HG02610 (cell line): ENCODE measurements at regions not wholly inside any gene's neighbourhood (a gene's known extent, or its start where the extent isn't known, plus 50 kb on each side); places are given as distances from the start of the nearest gene placed in this dataset.
"Not testable (repeated sequence)": the region's sequence is repeated elsewhere in the genome, so short reads cannot be mapped to it uniquely, and the experiment has no call there.

Experiments
- ATAC-seq: cut with Tn5 transposase; IDR thresholded peaks from one replicate; pipeline ENCODE4 v1.9.1; 2021; ENCODE audit warnings: mild to moderate bottlenecking, moderate library complexity; ENCODE audit not compliant: unreplicated experiment

GRCh38 chr10:63077800-63078199, 55.3 kb upstream of the NRBF2 start:
- no peak for ATAC-seq

DNA sequence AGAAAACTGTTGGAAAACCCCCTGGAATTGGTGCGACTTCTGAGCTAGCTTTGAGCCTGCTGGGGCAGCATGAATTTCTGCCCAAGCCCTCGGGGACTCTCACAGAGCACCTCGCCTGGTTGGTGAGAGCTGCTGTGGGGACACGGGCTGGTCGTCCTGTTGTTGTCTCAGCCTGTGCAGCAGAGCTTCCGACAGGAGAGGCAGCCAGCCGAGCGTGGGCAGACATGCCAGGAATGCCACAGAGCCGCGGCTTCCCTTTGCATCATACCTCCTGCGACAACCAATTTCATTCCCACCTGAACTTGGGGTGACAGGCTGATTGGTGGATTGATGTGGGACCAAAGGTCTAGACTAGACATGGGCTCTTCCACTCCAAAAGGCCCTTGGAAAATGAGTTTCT, 60.2 kb upstream of the NRBF2 start:
- no peak for ATAC-seq

DNA sequence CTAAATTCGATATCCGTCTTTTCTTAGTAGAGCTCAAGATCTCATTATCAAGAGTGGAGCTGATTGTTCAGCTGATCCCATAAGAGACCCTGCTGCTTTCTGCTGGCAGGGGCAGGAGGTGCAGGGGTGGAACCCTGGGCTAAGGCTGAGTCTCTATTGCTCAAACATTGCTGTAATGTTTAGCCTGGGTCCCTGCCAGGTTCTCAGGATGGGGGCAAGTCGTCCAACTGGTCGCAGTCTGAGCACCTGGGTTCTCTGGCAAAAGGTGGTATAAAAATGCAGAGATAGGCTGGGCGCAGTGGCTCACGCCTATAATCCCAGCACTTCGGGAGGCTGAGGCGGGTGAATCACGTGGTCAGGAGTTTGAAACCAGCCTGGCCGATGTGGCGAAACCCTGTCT, 62.0 kb upstream of the NRBF2 start:
- no peak for ATAC-seq

DNA sequence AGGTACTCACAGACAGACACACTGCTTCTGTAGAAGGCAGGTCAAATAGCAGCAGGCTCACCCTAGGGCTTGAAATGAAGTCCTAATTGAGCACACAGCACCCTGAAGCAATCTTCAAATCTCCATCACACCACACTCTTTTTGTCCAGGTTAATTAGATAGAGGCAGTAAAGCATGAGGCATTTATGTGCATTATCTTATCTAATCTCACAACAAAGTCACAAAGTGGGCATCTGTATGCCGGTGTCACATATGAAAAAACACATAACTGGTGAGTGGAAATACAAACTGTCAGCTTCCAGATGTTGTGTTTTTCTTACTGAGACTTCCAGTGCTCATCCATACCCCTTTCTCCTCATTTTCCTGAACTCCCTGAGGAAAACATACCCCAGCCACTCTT, 63.8 kb upstream of the NRBF2 start:
- no peak for ATAC-seq

DNA sequence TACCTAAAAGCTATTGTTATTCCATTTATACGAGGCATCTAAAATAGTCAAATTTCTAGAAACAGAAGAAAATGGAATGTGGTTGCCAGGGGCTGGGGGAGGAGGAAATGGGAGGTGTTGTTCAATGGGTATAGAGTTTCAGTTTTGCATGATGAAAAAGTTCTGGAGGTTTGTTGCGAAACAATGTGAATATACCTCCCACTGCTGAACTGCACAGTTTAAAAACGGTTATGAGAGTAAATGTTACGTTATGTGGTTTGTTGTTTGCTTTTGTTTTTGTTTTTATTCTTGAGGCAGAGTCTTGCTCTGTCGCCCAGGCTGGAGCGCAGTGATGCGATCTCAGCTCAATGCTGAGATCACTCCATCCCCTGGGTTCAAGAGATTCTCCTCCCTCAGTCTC, 64.9 kb upstream of the NRBF2 start:
- ATAC-seq, result peak; percentile 53

DNA sequence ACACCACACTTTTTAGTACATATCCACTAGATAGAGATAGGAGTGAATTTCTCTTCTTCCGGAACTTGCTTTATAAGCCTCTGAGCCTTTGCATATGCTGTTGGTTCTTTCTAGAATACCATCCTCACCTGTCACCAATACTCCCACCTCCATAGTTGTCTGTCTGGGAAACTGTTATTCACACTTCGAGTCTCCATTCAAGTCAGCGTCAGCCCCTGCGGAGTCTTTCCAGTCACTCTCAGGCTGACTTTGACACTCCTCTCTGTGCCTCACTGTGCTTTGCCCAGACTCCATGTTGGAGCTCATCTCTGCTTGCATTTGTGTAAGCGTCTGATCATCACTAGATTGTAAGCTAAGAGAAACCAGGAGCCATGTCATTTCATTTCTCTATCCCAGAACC, 66.5 kb upstream of the NRBF2 start:
- no peak for ATAC-seq

DNA sequence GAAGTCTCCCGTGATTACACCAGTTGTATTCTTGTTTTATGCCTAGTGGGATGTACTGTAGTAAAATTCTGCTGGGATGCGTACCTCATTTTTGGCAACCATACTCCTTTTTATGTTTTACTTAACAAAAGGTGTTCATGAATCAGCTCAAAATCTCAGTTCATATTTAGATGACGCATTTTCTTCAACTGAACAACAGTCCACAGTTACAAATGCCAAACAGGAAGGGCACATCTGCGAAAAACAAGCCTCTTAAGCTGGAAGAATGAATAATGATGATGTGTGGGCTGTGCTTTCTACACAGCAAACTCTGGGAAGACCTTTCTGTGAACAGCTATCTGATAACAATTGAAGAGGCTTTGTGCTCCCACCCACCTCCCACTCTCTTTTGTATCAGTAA, 68.4 kb upstream of the NRBF2 start:
- ATAC-seq, result no peak

DNA sequence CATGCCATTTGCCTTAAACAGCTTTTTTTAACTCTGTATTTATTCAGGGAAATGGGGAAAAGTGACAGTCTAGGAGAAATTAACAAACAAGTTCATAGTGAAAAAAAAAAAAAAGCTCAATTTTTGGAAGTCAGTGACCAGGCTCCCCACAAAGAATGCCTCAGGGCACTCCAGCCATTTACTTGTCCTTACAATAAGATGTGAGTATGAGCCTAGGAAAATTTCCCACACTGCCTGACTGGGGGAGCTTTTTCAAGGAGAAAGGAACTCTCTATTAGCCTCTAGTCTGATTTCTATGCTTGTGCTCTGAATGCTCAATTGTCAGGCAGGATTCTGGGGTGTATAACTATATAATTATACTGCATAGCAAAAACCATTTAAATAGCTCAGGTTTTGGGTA, 74.9 kb upstream of the NRBF2 start:
- ATAC-seq, result no peak

GRCh38 chr10:63057509-63057908, 75.6 kb upstream of the NRBF2 start:
- ATAC-seq, result no peak

GRCh38 chr10:63055705-63056104, 77.4 kb upstream of the NRBF2 start:
- no peak for ATAC-seq

DNA sequence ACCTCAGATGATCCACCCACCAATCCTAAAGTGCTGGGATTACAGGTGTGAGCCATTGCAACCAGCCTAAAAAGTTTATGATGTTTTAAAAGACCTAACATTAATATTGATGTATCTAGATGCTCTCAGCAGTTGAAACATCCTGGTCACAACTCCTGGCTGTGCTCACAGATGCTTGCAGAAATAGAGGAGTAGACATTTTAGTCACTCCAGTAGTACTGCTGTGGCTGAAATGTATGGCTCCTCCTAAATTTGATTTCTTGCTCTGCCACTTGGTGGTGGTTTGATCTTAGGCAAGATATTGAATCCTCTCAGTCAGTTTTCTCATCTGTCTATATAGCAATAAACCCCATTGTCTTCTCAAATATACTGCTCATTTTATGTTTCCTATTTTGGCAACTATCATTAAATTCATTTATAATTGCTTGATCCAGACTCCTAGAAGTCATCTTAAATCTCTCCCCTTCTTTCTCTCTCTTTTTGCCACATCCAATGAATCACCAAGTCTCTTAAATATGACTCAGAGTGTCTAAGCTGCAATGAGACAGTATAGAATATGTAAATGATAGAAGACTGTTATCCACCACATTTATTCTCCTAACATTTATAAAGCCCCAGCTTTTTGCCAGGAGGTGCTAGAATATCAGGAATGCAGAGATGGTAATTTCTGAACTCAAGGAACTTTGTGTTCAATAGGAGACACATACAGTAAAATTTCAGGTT, 78.1 kb upstream of the NRBF2 start:
- no peak for ATAC-seq

DNA sequence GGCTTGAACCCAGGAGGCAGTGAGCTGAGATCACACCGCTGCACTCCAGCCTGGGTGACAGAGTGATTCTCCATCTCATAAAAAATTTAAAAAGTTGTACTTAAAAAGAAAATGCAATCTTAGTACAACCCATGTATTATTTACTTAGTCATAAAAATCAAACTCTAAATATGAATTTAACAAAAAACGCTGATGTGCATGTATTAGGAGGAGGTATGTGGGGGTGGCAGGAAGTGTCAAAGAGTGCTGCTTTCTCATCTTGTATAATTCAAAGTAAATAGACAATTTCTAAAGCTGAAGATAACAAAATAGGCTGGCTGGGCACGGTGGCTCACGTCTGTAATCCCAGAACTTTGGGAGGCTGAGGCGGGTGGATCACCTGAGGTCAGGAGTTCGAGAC, 81.0 kb upstream of the NRBF2 start:
- no peak for ATAC-seq

DNA sequence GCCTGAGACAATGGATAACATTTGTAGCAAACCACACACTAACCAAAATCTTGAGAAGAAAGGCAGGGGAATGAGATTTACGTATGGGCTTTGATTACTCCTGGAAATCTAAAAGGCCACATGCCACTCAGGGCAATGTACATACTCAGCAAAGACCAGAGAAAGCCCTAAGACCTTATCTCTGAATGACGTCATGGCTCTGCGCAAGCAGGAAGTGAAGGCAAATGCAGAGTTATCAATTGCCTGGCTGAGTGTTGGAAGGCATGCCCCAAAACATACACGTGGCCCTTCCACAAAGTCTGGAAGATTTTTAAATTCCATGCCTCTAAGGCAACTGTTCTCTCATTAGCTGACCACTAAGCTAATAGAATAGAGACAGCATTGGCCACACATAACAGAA, 90.9 kb upstream of the NRBF2 start:
- no peak for ATAC-seq

DNA sequence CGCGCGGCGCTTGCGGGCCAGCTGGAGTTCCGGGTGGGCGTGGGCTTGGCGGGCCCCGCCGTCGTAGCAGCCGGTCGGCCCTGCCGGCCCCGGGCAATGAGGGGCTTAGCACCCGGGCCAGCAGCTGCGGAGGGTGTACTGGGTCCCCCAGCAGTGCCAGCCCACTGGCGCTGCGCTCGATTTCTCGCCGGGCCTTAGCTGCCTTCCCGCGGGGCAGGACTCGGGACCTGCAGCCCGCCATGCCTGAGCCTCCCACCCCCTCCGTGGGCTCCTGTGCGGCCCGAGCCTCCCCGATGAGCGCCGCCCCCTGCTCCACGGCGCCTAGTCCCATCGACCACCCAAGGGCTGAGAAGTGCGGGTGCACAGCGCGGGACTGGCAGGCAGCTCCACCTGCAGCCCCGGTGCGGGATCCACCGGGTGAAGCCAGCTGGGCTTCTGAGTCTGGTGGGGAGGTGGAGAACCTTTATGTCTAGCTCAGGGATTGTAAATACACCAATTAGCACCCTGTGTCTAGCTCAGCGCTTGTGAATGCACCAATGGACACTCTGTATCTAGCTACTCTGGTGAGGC, 99.4 kb upstream of the NRBF2 start:
- ATAC-seq, result not testable (repeated sequence)

- no peak for ATAC-seq
Measured at GRCh38 chr10:63030536-63030935, 102.6 kb upstream of the NRBF2 start.

DNA sequence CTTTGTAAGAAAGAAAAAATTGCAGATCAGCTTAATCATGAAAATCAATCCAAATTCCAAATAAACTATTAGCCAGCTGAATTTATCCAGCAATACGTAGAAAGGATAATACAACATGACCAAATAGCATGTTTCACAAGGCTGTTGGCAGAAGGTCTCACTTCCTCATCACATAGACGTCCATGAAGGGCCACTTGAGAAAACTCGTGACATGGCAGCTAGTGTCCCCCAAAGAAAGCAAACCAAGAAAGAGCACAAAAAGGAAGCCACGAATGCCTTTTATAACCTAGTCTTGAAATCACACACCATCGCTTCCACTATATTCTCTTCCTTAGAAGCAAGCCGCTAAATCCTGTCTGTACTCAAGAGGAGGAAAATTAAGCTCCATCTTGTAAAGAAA, 105.6 kb upstream of the NRBF2 start:
- no peak for ATAC-seq

DNA sequence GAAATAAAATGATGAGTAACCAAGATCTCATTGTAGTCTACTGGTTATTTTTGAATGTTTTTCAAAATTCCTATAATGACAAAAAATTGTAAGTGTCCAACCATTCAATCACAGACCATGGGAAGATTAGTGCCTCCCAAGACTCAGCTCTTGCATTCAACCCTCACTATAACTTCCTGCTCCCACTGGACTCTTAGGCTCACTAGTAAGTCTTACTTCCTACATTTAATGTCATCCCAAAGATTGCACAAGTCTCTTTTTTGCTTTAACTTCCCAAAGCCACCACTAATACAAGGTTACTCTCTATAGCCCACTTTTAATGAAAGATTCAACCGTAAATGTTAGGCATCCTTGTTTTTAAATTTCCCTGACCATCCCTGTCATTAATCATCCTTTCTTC, 111.9 kb upstream of the NRBF2 start:
- ATAC-seq, result no peak

GRCh38 chr10:63013755-63014154, 119.4 kb upstream of the NRBF2 start:
- ATAC-seq, result no peak

- ATAC-seq, result no peak
Measured at GRCh38 chr10:63012623-63013022, 120.5 kb upstream of the NRBF2 start.

DNA sequence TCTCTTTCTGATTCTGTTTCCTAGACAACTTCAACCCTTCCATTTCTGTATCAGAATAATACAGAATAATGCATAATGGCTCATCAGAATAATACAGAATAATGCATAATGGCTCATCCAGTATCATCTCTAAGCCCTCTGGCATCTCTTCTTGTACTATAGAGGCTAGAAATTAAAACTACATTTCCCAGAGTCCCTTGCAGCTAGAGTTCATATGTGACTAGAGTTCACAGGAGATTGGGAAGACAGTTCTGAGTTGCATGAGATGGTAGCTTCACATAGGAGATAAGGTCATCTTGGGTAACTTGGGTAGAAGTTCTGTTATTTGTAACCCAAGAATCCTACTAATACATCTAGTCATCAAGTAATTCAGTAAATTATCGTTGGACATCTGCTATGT, 122.9 kb upstream of the NRBF2 start:
- no peak for ATAC-seq

GRCh38 chr10:63008491-63008890, 124.6 kb upstream of the NRBF2 start:
- no peak for ATAC-seq

DNA sequence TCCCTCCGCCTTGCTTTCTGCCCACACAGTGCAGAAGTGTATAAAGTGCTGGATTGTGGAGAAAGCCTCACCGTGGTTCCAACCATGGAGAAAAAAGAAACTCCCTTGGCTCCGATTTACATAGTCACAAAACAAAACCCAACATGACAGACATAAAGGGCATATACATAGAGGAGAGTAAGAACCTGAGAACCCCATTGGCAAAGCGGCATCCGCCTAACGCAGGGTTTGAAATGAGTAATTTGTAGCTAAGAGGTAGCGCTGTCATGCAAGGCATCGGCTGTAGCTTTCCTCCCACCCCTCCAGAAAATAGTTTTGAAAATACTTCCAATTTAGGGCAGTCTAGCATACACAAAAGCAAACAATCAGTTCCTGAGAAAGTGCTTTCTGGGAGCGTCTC, 126.0 kb upstream of the NRBF2 start:
- ATAC-seq, result no peak

GRCh38 chr10:63005246-63005645, 127.9 kb upstream of the NRBF2 start:
- no peak for ATAC-seq
